ENCODE measurements at regions not wholly inside any gene's neighbourhood (a gene's known extent, or its start where the extent isn't known, plus 50 kb on each side); places are given as distances from the start of the nearest gene placed in this dataset.
"Not testable (repeated sequence)": the region's sequence is repeated elsewhere in the genome, so short reads cannot be mapped to it uniquely, and the experiment has no call there.

GRCh38 chr2:216929338-216929737 lies 69.5 kb upstream of the TNP1 start:
- H3K4me1 ChIP-seq (ENCODE audit: control insufficient read depth, insufficient read depth, low read length); H3K9me3 ChIP-seq (replicated peaks; ENCODE audit: control insufficient read depth, insufficient read depth, low read length); H3K27me3 ChIP-seq (replicated peaks in 1 of 2; ENCODE audit: control insufficient read depth in 2 of 2, insufficient read depth in 2 of 2, low read length in 1 of 2); SMC1A ChIA-PET (ENCODE audit: uncharacterized antibody, unreplicated experiment); H3K4me3 ChIP-seq; DNase-seq (ENCODE audit: low read depth, low spot score); H2AFZ ChIP-seq (ENCODE audit: control insufficient read depth, low read depth, low read length); ATAC-seq; H3K27ac ChIP-seq (ENCODE audit: control insufficient read depth, insufficient read depth); POLR2A ChIA-PET; FAIRE-seq; H3K4me2 ChIP-seq (ENCODE audit: control insufficient read depth, insufficient read depth); H3K36me3 ChIP-seq (ENCODE audit: control insufficient read depth in 2 of 2, insufficient read depth in 2 of 2, low read length in 1 of 2); RAD21 ChIA-PET (ENCODE audit: unreplicated experiment); H4K20me1 ChIP-seq (ENCODE audit: control insufficient read depth, insufficient read depth); H3K9ac ChIP-seq (ENCODE audit: control insufficient read depth, insufficient read depth, low read length); H3K79me2 ChIP-seq (ENCODE audit: control insufficient read depth, insufficient read depth, low read length); BruUV-seq (replicated peaks); in situ Hi-C loops (cut with MboI); CTCF ChIA-PET: not testable (repeated sequence)
- WGBS (ENCODE audit: insufficient coverage, insufficient replicate concordance, low lambda C conversion rate, missing lambda C conversion rate): 2% methylated on average over 4 of the region's 4 CpGs
- intact Hi-C loops (cut with micrococcal nuclease; ENCODE audit: unreplicated experiment): loop anchor here (10.0 kb wide), 1 partner anchor 235 kb away; no protein-coding TSS in a partner anchor

- no peak for ATAC-seq
- H3K27me3 ChIP-seq (replicated peaks in 1 of 2; ENCODE audit: control insufficient read depth in 2 of 2, insufficient read depth in 2 of 2, low read length in 1 of 2): no peaks in the 10 kb centered on the region
- BruUV-seq (replicated peaks): no TSS peak
- ChIA-PET CTCF (no interaction called here), RAD21 (ENCODE audit: unreplicated experiment) (no interaction called here), SMC1A (ENCODE audit: uncharacterized antibody, unreplicated experiment) (no interaction called here), POLR2A (no interaction called here)
- no peaks in the 10 kb centered on the region for H4K20me1 ChIP-seq (ENCODE audit: control insufficient read depth, insufficient read depth)
- no peak overlapping the region for H2AFZ ChIP-seq (ENCODE audit: control insufficient read depth, low read depth, low read length)
- WGBS (ENCODE audit: insufficient coverage, insufficient replicate concordance, low lambda C conversion rate, missing lambda C conversion rate): 18% methylated on average over 5 of the region's 5 CpGs
- H3K36me3 ChIP-seq (ENCODE audit: control insufficient read depth in 2 of 2, insufficient read depth in 2 of 2, low read length in 1 of 2): no peaks in the 10 kb centered on the region
- H3K79me2 ChIP-seq (ENCODE audit: control insufficient read depth, insufficient read depth, low read length): no peaks in the 10 kb centered on the region
- intact Hi-C loops (cut with micrococcal nuclease; ENCODE audit: unreplicated experiment): loop anchor here (10.0 kb wide), 1 partner anchor 238 kb away; no protein-coding TSS in a partner anchor
- H3K4me1 ChIP-seq (ENCODE audit: control insufficient read depth, insufficient read depth, low read length): 0 out of 2 replicates have a peak, but pooled peaks cover 3% of the 10 kb centered on the region
- no peak for DNase-seq (ENCODE audit: low read depth, low spot score)
- H3K9me3 ChIP-seq (replicated peaks; ENCODE audit: control insufficient read depth, insufficient read depth, low read length): no peaks in the 10 kb centered on the region
- H3K27ac ChIP-seq (ENCODE audit: control insufficient read depth, insufficient read depth): no peak overlapping the region
- no peak overlapping the region for H3K9ac ChIP-seq (ENCODE audit: control insufficient read depth, insufficient read depth, low read length)
- H3K4me3 ChIP-seq: no peak overlapping the region
- in situ Hi-C loops (cut with MboI): no loop called here
- no peak overlapping the region for H3K4me2 ChIP-seq (ENCODE audit: control insufficient read depth, insufficient read depth)
- FAIRE-seq: no peak
- TF ChIP-seq EED (IDR thresholded peaks at IDR 0.05; ENCODE audit: low read depth): no peak
- no peak for TF ChIP-seq IRF4 (IDR thresholded peaks at IDR 0.05; ENCODE audit: low read depth, low read length)
- no peak for TF ChIP-seq JUND (IDR thresholded peaks at IDR 0.05; ENCODE audit: low read depth, low read length)
- TF ChIP-seq MEF2B (IDR thresholded peaks at IDR 0.05; ENCODE audit: partially characterized antibody, poor library complexity, severe bottlenecking): no peak
- TF ChIP-seq HSF1 (IDR thresholded peaks at IDR 0.05; ENCODE audit: low read depth, low read length): no peak
- TF ChIP-seq RELB (IDR thresholded peaks at IDR 0.05; ENCODE audit: low read depth): no peak
- no peak for TF ChIP-seq GATAD2B (conservative IDR thresholded peaks at IDR 0.05; ENCODE audit: low read depth)
- no peak for TF ChIP-seq POU2F2 (IDR thresholded peaks at IDR 0.05; ENCODE audit: borderline replicate concordance, low read depth, low read length)
- TF ChIP-seq SMAD5 (IDR thresholded peaks at IDR 0.05; ENCODE audit: low read depth): no peak
- TF ChIP-seq EZH2 (IDR thresholded peaks at IDR 0.05; ENCODE audit: borderline replicate concordance, control insufficient read depth, low read depth, low read length): no peak
- no peak for TF ChIP-seq YBX1 (IDR thresholded peaks at IDR 0.05)
- TF ChIP-seq POLR2AphosphoS5 (IDR thresholded peaks at IDR 0.05; ENCODE audit: low read length): no peak
- TF ChIP-seq FOXM1 (IDR thresholded peaks at IDR 0.05; ENCODE audit: low read depth, low read length): no peak
- TF ChIP-seq SREBF1 (IDR thresholded peaks at IDR 0.05; ENCODE audit: low read length): no peak
- TF ChIP-seq ZSCAN29 (IDR thresholded peaks at IDR 0.05): no peak
- no peak for TF ChIP-seq RUNX3 (IDR thresholded peaks at IDR 0.05; ENCODE audit: low read length)
- TF ChIP-seq NFYB (IDR thresholded peaks at IDR 0.05; ENCODE audit: insufficient read depth, low read depth, low read length): no peak
- TF ChIP-seq KDM1A (IDR thresholded peaks at IDR 0.05; ENCODE audit: borderline replicate concordance): no peak
These were observed 67.3 kb upstream of the TNP1 start for GRCh38 chr2:216927163-216927562.

All from GM12878 (cell line).